Natural killer cell (primary cell): ENCODE measurements at regions not wholly inside any gene's neighbourhood (a gene's known extent, or its start where the extent isn't known, plus 50 kb on each side); places are given as distances from the start of the nearest gene placed in this dataset.

Experiments used
- ATAC-seq, 3 donors: fragments of 150-1000 bp in 2 of 3; fragments of 200-7000 bp in 1 of 3; cut with Tn5 transposase; 1 replicate in 1 of 3; 2 replicates in 2 of 3; pipeline ENCODE4 v1.10.0; 2021; ENCODE audit warnings: mild to moderate bottlenecking in 2 of 3, moderate library complexity in 2 of 3
- DNase-seq, 2 donors: peaks; one replicate each; pipeline versions ENCODE4 v3.0.0 to v3.0.0-alpha.2; 2013 to 2021; ENCODE audit warnings: mixed read lengths in 1 of 2
- H3K27ac ChIP-seq: one replicate; pipeline ENCODE4 v1.5.1; 2013; ENCODE audit warnings: mild to moderate bottlenecking, low read length
- H3K27me3 ChIP-seq: one replicate; pipeline ENCODE4 v1.6.1; 2013; ENCODE audit warnings: low read length; ENCODE audit not compliant: control insufficient read depth, insufficient read depth
- H3K36me3 ChIP-seq: one replicate; pipeline ENCODE4 v1.6.1; 2013; ENCODE audit warnings: low read length; ENCODE audit not compliant: control insufficient read depth, insufficient read depth
- H3K4me1 ChIP-seq: one replicate; pipeline ENCODE4 v1.6.1; 2013; ENCODE audit warnings: low read length; ENCODE audit not compliant: control insufficient read depth, insufficient read depth
- H3K4me3 ChIP-seq: one replicate; pipeline ENCODE4 v1.5.1; 2013; ENCODE audit warnings: low read length
- H3K9me3 ChIP-seq: one replicate; pipeline ENCODE4 v1.6.1; 2013; ENCODE audit warnings: low read length; ENCODE audit not compliant: control insufficient read depth, insufficient read depth
- H3K27ac Mint-ChIP-seq, 2 donors: one replicate each; pipeline ENCODE4 v1.8.0; 2022; ENCODE audit warnings: mild to moderate bottlenecking in 2 of 2, mixed read lengths in 2 of 2, moderate library complexity in 1 of 2
- H3K27me3 Mint-ChIP-seq, 2 donors: one replicate each; pipeline ENCODE4 v1.8.0; 2022; ENCODE audit warnings: low read depth in 2 of 2, mixed read lengths in 2 of 2
- H3K36me3 Mint-ChIP-seq: one replicate; pipeline ENCODE4 v1.8.0; 2022; ENCODE audit warnings: mixed read lengths
- H3K4me1 Mint-ChIP-seq, 2 donors: one replicate each; pipeline ENCODE4 v1.8.0; 2022; ENCODE audit warnings: mixed read lengths in 2 of 2
- H3K4me3 Mint-ChIP-seq: one replicate; pipeline ENCODE4 v1.8.0; 2022; ENCODE audit warnings: mild to moderate bottlenecking, moderate library complexity, mixed read lengths
- H3K9me3 Mint-ChIP-seq, 2 donors: one replicate each; pipeline ENCODE4 v1.8.0; 2022; ENCODE audit warnings: mixed read lengths in 2 of 2
- CTCF ChIP-seq: fragments of 200-600 bp; IDR thresholded peaks from one replicate; pipeline ENCODE4 v1.8.0; 2022; ENCODE audit warnings: antibody characterized with exemption
- WGBS: methylation state at CpG from one replicate; pipeline ENCODE4 v1.1.7; 2013; ENCODE audit warnings: missing lambda C conversion rate; ENCODE audit not compliant: insufficient coverage; 5-methylcytosine and 5-hydroxymethylcytosine counted together
- intact Hi-C: fragments of 100-400 bp; cut with micrococcal nuclease; formaldehyde crosslinking; loops from one replicate; pipeline ENCODE4 v1.14.2; 2022

DNA sequence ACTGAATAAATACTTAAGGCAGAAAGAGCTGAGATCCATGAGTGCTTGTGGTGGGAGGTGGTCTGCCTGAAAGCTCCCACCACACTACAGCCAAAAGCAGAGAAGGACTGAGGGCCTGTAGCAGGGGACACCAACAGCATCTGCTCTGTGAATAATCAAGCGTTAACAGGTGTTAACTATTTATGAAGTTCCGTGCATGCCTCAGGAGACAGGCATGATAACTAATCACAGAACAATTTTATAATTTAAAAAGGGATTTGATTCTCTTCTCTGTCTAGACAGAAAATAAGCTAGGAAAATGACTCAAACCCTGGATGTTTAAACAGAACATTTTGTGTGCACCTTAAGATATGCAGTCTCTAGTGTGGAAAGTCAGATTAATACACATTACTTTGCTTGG lies 61.5 kb upstream of the GHITM start:
- ATAC-seq (no peak), DNase-seq (no peak)
- TF ChIP-seq CTCF = no peak
- no peak overlapping the region for H3K4me3 Mint-ChIP-seq
- no peaks in the 10 kb centered on the region for H3K9me3 Mint-ChIP-seq
- no peaks in the 10 kb centered on the region for H3K9me3 ChIP-seq
- H3K4me3 ChIP-seq = no peak overlapping the region
- intact Hi-C loops = no loop called here
- peaks cover 0 to 8% of the 10 kb centered on the region in 2 donors for H3K27me3 Mint-ChIP-seq
- H3K27ac Mint-ChIP-seq = no peak overlapping the region
- WGBS = 79% methylated on average over 2 of the region's 2 CpGs
- no peaks in the 10 kb centered on the region for H3K4me1 ChIP-seq
- no peak overlapping the region for H3K27ac ChIP-seq
- no peaks in the 10 kb centered on the region for H3K27me3 ChIP-seq
- no peaks in the 10 kb centered on the region for H3K4me1 Mint-ChIP-seq
- H3K36me3 Mint-ChIP-seq = no peaks in the 10 kb centered on the region
- no peaks in the 10 kb centered on the region for H3K36me3 ChIP-seq

DNA sequence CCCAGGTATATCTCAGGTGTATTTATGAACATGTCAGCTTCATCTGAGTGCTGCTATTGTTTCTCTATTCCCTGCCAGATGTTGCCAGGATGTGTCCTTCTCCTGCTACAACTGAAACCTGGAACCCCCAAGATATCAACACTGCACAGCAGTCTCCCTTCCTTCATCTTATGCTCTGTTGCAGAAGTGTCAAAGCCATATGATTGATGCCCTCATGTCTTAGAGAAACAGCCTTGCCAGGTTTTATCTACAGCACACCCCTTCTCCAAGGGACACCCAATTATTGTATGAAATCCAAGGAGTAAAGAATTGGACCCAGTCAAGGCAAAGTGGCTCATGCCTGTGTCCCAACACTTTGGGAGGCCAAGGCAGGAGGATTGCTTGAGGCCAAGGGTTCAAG lies 60.5 kb upstream of the GHITM start:
- no peak overlapping the region for H3K27ac Mint-ChIP-seq
- Histone ChIP-seq H3K27ac (no peak overlapping the region), H3K4me3 (no peak overlapping the region), H3K27me3 (no peaks in the 10 kb centered on the region), H3K36me3 (no peaks in the 10 kb centered on the region), H3K9me3 (no peaks in the 10 kb centered on the region), H3K4me1 (no peaks in the 10 kb centered on the region)
- no peak overlapping the region for H3K4me3 Mint-ChIP-seq
- TF ChIP-seq CTCF = no peak
- H3K4me1 Mint-ChIP-seq = no peaks in the 10 kb centered on the region
- no peaks in the 10 kb centered on the region for H3K36me3 Mint-ChIP-seq
- DNase-seq (no peak), ATAC-seq (no peak)
- intact Hi-C loops = no loop called here
- no peaks in the 10 kb centered on the region for H3K9me3 Mint-ChIP-seq
- H3K27me3 Mint-ChIP-seq = peaks cover 5 to 18% of the 10 kb centered on the region in 2 donors

DNA sequence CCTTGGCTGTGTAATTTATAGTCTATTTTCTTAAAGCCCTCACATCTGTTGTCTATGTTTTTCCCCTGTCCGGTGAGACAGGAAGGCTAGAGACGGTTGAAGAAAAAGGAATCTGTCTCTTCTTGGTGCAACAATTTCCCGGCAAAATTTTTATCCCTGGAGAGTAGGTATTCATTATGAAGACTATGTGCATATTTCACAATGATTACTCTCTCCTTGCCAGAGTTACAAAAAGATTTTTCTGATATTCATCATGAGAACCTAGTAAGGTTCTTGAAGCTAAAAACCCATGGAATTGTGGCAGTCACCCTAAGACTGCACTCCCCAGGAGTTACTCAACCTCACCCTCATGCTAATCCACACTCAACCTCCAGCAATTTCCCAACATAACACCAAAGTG lies 55.0 kb upstream of the GHITM start:
- no peak overlapping the region for H3K4me3 ChIP-seq
- no peaks in the 10 kb centered on the region for H3K36me3 ChIP-seq
- no peaks in the 10 kb centered on the region for H3K4me1 ChIP-seq
- intact Hi-C loops = no loop called here
- Mint-ChIP-seq H3K4me1 (no peaks in the 10 kb centered on the region), H3K9me3 (no peaks in the 10 kb centered on the region), H3K27me3 (peaks cover 10 to 12% of the 10 kb centered on the region in 2 donors), H3K4me3 (no peak overlapping the region), H3K36me3 (no peaks in the 10 kb centered on the region), H3K27ac (no peak overlapping the region)
- no peak for ATAC-seq
- peaks cover 5% of the 10 kb centered on the region for H3K27me3 ChIP-seq
- no peak for DNase-seq
- H3K9me3 ChIP-seq = no peaks in the 10 kb centered on the region
- 67% methylated on average over 3 of the region's 3 CpGs for WGBS
- no peak for TF ChIP-seq CTCF
- no peak overlapping the region for H3K27ac ChIP-seq

GRCh38 chr10:84087202-84087601 lies 52.1 kb upstream of the GHITM start:
- H3K36me3 ChIP-seq = no peaks in the 10 kb centered on the region
- Mint-ChIP-seq H3K9me3 (no peaks in the 10 kb centered on the region), H3K27me3 (peaks cover 17 to 26% of the 10 kb centered on the region in 2 donors), H3K4me3 (no peak overlapping the region), H3K36me3 (no peaks in the 10 kb centered on the region), H3K27ac (no peak overlapping the region), H3K4me1 (no peaks in the 10 kb centered on the region)
- TF ChIP-seq CTCF = no peak
- peaks cover 5% of the 10 kb centered on the region for H3K27me3 ChIP-seq
- H3K9me3 ChIP-seq = no peaks in the 10 kb centered on the region
- no peak for ATAC-seq
- no peak overlapping the region for H3K27ac ChIP-seq
- no peaks in the 10 kb centered on the region for H3K4me1 ChIP-seq
- no peak overlapping the region for H3K4me3 ChIP-seq
- intact Hi-C loops = no loop called here
- 78% methylated on average over 1 of the region's 1 CpG for WGBS
- no peak for DNase-seq
